NCI-H460 (cell line): ENCODE measurements at regions not wholly inside any gene's neighbourhood (a gene's known extent, or its start where the extent isn't known, plus 50 kb on each side); places are given as distances from the start of the nearest gene placed in this dataset.

Experiments used
- DNase-seq: peaks from one replicate; pipeline ENCODE4 v3.0.0-alpha.2; 2016; ENCODE audit warnings: low read depth; ENCODE audit errors: extremely low read depth

GRCh38 chr4:179836179-179837075 lies 2394.2 kb upstream of the AGA start:
- no peak for DNase-seq

- no peak for DNase-seq
These were observed 2399.8 kb upstream of the TENM3 start for GRCh38 chr4:179843370-179843769.

DNA sequence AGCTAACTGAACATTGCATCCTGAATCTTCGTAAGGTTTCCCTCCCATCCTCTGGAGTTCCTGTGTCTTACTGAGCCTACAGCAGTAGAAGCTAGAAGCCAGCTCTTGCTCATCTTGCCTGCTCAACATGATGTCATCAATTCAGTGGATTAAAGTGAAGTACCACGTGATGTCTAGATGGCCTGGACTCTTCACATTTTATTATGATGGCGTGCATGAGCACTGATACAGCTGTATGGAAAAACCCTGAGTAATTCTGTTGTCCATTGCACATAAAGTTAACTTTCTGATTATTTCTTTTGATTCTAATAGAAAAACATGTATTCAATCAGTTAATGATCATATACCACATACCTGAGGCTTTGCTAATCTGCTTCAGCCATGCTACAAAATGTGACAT lies 2387.7 kb upstream of the TENM3 start:
- DNase-seq, result no peak

DNA sequence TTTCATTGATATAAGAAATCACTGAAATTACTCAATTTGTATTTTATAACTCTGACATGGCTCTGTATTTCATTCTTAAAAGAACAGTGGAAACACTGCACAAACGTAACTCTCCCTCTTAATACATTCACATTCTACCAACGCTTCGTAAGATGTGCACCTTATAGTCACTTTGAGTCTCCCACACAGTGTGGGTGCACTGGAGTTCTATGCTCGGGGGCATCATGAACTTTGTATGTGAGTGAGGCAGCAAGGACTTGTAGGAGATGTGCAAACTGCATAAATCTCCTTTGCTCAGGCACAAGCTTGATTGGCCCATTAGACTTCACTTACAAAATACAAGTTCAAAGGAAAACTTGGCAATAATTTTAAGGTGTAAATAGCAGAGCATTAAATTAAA lies 2385.0 kb upstream of the TENM3 start:
- DNase-seq, result no peak

DNA sequence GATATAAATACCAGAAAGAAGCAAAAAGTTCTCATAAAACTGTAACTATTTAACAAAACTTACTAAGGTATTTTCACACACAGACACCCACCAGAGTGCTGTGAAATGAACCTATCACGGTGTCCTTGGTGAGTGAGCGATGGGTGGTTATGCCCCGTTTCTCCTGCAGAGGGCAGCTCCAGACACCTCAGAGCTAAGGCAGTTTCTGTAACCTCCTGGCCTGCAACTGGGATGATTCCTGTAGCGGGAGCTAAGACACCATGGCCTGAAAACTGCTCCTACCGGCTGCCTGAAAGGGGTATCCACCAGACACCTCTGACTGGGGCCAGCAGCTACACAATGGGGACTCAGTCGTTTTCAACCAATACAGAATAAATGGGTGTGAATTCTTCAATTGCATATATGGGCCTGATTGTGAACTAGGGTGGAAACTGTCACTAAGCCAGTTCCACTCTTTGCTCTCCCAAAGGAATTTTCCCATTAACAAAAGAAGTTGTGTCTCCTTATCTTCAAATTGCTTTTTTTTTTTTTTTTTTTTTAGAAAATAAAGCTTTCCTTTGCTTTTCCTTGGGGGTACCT lies 2375.8 kb upstream of the TENM3 start:
- peak; percentile 61 for DNase-seq

- no peak for DNase-seq
These were observed 2371.5 kb upstream of the TENM3 start for GRCh38 chr4:179871726-179872125.

GRCh38 chr4:179872755-179873154 lies 2370.4 kb upstream of the TENM3 start:
- no peak for DNase-seq

GRCh38 chr4:179880756-179881155 lies 2362.4 kb upstream of the TENM3 start:
- no peak for DNase-seq

GRCh38 chr4:179894066-179894778 lies 2349.0 kb upstream of the TENM3 start:
- no peak for DNase-seq

- DNase-seq, result no peak
These were observed 2323.6 kb upstream of the TENM3 start for GRCh38 chr4:179919587-179919986.

- no peak for DNase-seq
These were observed 2315.7 kb upstream of the TENM3 start for GRCh38 chr4:179927473-179927872.

- no peak for DNase-seq
These were observed 2301.3 kb upstream of the TENM3 start for GRCh38 chr4:179941911-179942310.

DNA sequence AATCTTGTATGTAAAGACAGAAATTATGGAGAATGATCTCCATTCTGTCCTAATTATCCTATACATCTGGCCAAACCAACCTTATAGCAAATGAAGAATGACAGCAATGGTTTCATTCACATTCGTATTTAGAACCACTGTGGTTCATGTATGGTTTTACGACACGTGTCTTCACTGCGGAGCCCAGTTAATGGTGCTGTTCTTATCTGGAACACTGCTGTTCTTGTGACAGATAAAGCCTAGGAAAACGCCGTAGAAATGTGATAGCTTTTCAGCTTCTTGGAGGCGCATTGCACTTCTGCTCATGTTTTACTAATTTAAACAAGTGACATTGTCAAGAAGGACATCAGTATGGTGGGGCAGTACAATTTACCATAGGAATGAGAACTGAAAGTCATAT lies 2266.4 kb upstream of the TENM3 start:
- DNase-seq, result no peak

DNA sequence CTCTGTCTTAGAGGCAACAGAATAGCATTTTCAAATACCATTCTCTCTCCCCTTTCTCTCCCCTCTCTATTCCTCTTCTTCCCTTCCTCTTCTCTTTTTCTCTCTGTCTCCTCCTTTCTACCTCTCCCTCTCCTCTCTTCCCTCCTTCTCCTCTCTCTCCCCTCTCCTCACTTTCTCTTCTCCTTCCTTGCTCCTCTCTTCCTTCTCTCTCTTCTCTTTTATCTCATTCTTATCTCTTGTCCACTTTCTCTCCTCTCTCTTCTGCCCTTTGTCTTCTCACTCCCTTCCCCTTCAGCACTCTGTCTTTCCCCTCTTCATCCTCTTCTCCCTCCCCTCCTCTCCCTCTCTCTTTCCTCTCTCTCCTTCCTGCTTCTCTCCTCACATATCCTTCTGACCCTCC lies 2265.8 kb upstream of the TENM3 start:
- no peak for DNase-seq

GRCh38 chr4:179981161-179981560 lies 2262.0 kb upstream of the TENM3 start:
- DNase-seq, result no peak

DNA sequence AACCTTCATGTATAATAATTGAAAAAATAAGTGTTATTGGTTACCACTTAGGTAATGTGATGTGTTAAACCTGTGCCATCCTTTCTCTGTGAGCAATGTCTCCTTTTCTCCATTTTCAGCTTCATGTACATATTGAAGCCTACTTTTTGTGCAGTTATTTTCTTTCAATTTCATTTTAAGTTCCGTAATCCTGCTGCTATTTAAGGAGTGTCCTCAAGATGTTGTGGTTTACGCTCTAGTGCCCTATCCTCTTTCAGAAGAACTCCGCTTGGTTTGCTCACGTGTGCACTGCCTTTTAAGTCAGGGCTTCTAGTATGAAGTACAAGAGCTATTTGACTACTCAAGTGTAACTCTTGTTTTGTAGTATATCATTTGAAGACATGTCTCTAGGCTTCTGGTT lies 2253.2 kb upstream of the TENM3 start:
- DNase-seq, result no peak

DNA sequence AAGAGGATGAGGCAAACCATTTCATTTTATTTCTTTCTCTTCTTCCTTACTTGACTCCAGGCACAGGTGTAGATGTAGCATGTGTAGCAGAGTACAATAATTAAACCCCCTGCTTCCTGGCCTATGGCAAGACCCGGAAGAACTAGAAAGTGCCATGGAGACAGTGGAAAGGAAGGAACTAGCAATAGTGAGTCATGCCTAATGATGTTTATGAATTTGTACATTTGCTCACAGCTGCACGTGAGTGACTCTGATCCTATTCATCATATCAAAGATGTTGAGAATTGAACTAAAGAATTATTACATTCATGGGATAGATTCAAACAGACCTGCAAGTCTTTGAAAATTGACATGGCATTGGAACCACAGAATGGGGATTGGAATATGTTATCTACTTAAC lies 2233.9 kb upstream of the TENM3 start:
- DNase-seq, result no peak

DNA sequence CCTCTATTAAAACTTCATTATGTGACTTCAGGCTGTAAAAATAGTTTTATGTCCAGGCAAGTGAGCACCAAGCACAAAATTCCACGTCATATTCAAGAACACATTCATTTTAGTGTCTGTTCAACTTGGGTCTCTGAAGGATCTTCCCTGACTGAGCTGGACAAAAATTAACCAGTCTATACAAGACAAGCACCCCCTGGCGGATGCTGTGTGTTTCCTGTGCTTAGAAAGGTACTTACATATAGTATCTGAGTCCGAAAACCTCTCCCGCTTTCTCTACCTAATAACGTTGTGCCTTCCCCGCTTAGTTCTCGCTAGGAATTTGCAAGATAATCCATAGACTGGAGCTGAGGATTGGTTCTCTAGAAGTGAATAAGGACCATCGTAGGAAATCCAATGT lies 2214.5 kb upstream of the TENM3 start:
- peak; percentile 28 for DNase-seq

DNA sequence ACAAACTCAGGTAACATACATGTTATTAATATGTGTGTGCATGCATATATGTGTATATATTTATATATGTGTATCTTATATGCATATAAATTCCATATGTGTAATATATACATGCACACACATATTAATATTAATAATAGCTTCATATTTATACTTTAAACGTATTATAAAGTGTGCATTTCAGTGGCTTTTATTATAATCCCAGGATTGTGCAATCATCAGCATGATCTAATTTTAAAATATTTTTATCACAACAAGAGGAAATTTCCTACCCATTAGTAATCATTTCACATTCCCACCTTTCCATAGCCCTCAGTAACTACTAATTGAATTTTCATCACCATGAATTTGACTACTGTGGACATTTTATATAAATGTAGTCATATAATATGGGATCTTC lies 2211.9 kb upstream of the TENM3 start:
- no peak for DNase-seq

- no peak for DNase-seq
These were observed 2201.6 kb upstream of the TENM3 start for GRCh38 chr4:180041576-180041975.

GRCh38 chr4:180052629-180053028 lies 2190.6 kb upstream of the TENM3 start:
- no peak for DNase-seq

DNA sequence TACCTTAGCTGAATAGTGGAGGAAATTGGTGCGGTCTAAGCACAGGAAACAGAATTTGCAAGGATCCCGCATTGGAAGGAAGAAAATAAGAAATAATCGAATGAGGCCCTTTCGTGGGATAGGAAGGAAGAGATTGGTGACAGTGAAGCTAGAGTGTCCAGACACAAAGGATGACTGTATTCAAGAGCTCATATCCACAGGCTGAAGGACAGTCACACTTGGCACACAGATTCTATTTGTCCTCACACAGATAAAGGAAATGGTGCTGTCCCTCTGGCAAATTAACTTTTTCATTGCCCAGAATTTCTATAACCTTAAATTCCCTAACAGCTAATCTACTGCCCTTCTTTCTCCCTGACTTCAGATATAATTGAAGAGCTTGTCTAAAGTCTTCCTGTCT lies 2188.9 kb upstream of the TENM3 start:
- no peak for DNase-seq
